ENCODE measurements at regions not wholly inside any gene's neighbourhood (a gene's known extent, or its start where the extent isn't known, plus 50 kb on each side); places are given as distances from the start of the nearest gene placed in this dataset.

- TF ChIP-seq CTCF (IDR thresholded peaks at IDR 0.05) (no peak), POLR2A (IDR thresholded peaks at IDR 0.05) (no peak)
Observed at GRCh38 chr7:17626235-17626634, 314.1 kb downstream of the SNX13 start.

All from vagina (tissue), 2 donors.